Suppressor macrophage treated with lipopolysaccharide for 4 hours (primary cell): ENCODE measurements at regions not wholly inside any gene's neighbourhood (a gene's known extent, or its start where the extent isn't known, plus 50 kb on each side); places are given as distances from the start of the nearest gene placed in this dataset.
"Not testable (repeated sequence)": the region's sequence is repeated elsewhere in the genome, so short reads cannot be mapped to it uniquely, and the experiment has no call there.

Experiments
- DNase-seq: peaks from one replicate; pipeline ENCODE4 v3.0.0-alpha.2; 2020

GRCh38 chr15:99819981-99820718, 86.9 kb upstream of the LYSMD4 start:
- no peak for DNase-seq

DNA sequence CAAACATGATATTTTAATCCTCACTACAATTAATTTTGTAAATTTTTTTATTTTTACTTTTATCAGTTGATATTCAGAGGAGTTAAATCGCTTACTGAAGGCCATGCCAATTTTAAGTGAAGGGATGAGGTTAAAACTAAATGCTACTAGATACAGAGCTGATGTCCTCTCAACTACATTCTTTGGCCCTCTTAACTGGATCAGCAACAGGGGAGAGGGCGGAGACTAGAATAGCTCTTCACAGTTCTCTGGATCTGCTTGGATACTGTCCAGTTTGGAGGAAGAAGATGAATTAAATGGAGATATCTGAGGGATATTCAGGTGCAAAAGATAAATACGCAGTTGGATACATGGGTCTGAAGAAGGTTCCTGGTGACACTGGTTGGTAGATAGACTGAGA, 85.6 kb upstream of the LYSMD4 start:
- no peak for DNase-seq

DNA sequence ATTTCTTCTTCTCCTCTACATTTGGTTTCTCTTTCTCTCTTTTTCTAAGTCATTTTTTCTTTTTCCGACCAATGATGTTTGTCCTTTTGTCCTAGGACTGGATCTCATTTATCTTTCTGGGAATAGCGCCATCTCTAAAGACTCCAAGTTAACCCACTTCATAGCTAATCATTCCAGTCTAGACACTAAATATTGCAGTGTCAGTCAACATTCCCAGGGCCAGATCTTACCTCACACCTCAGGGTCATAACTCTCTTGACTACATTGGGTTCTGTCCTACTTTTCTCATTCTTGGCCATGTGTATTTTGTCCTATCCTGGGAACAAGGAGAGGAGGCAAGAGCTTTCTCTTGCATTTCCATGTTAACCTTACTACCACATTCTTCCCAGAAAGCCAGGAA, 83.6 kb upstream of the LYSMD4 start:
- DNase-seq: not testable (repeated sequence)

DNA sequence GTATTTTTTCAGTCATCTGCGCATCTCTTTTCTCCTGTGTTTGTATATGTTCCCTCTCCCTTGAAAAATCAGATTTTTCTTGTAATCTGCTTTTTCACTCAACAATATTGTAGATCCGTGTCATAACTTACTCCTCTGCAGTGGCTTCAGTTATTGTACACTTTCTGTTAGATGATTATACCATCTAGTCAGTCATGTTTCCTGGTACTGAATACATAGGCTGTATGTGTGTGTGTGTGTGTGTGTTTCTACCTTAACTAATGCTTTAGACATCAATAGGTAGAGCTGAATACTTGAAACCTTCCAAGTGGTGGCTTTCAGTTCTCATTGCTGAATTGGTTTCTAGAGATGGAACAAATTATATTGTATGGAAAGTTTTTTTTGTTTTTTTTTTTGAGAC, 77.4 kb upstream of the LYSMD4 start:
- DNase-seq: not testable (repeated sequence)

- DNase-seq: not testable (repeated sequence)
These were observed 66.6 kb upstream of the LYSMD4 start for GRCh38 chr15:99799854-99800250.

DNA sequence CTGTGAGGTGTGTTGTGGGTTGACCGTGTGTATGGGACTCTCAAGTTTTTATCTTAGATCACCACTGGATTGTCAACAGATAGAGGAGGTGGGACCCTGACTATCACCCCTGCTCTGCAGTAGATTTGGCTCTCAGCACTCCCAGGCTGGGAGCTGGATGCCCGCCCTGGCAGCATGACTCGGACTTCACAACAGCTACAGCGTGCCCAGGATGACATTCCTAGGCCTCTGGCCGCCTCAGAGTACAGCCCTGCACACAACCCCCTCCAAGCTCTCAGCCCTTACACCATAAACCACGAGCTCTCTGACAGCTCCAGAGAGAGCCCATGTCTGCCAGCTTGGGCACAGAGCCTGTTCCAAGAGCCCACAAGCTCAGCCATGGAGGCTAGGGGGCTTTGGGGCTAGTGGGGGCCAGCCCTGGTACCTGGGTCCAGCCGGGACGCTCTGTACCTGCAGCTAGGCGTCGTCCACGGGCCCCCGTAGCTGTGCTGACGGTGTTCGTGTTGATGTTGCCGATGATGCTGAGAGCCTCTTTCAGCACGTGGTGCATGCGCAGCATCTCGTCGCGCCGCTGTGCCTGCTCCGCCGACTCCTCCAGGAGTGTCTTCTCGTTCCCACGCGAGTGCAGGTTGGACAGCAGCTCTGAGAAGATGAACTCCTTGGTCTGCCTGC, 66.1 kb upstream of the LYSMD4 start:
- not testable (repeated sequence) for DNase-seq

DNA sequence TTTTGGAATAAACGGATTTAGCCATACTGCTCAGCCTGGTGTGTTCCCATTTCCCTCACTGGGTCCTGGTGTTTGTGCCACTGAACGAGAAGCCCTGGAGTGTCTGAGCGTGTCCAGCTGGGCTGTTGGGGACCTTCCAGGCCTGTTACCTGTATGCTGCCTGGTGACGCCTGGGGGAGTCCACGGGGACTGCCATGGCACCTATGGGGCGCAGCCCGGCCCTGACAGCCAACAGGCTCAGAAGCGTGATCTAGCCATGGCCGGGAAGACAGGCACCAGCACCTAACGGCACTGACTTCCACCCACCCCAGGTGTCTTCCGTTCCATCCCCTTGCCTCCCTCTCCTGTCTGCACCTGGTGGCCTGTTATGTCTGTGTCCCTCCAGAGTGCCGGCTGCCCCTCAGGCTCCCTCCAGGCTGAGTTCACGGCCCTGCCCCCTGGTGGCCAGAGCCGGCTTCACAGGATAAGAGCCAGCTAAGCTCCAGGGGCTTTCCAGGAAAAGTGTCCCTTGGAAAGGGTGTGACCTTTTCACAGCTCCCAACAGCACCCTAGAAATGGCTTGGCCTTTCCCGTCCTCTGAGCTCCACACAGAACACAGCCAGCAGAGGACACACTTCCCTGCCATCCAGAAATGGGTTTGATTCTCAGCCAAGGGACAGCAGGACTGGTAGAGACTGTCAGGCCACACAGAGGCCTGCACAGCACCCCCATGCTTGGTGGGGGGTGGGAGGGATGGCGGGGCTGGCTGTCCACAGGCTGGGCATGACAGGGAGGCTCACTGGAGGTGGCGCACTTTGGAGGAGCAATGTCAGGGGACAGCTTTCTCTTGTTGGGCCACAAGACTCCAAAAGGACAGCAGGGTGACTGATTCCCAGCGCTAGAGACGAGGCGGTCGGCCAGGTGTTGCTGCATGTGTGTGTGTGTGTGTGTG, 64.0 kb upstream of the LYSMD4 start:
- DNase-seq: not testable (repeated sequence)

DNA sequence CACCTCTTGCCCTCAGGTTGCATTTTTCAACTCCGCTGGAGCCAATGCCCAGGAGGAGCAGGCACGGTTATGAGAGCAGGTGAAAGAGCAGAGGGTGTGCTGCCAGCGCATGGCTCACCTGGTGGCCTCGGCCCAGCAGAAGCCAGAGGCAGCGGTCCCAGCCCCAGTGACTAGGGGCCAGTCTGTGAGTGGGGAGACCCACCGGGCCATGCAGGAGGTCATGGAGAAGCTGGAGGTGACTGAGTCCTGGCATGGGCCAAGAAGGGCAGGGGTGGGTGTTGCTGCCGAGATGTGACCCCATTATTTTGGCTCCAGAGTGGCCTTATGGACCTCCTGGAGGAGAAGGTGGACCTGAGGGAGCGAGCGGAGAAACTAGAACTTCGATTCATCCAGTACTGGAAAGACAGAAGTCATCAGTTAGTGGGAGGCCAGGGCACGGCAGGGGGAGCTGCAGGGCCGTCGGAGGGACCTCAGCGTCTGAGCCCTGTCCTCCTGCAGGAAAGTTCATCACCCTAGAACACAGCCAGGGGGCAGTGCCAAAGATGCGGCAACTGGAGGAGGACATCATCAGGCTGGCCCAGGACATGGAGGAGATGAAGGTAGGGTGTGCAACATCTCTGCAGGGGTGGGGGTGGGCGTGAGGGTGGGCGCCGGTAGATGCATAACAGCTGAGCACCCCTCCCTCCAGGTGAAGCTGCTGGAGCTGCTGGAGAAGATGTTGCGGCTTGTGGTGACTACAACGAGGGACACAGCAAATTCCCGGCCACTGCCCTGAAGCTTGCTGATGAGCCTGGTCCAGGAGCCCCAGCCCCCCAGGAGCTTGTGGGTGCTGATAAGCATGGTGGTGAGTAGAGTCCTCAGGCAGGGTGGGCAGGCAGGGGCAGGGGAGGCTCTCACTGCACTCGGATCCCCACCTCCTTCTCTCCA, 58.9 kb upstream of the LYSMD4 start:
- DNase-seq: not testable (repeated sequence)

DNA sequence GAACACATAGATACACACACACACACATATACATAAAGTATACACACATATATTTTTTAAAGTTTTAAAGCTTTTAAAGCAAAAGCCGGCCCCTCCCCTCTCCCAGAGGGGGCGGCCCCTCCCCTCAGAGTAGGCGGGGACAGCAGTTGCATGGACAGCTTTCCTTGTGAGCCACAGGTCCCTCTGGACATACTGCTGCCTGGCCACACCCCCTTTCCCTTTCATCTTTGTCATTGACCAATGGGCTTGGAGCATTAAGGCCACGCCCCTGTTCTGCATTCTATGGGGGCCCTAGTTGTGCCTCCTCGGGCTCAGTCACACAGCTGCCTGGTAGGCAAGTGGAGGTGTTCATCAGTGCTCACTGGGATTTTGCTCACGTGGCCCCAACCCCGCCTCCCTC, 57.5 kb upstream of the LYSMD4 start:
- not testable (repeated sequence) for DNase-seq

DNA sequence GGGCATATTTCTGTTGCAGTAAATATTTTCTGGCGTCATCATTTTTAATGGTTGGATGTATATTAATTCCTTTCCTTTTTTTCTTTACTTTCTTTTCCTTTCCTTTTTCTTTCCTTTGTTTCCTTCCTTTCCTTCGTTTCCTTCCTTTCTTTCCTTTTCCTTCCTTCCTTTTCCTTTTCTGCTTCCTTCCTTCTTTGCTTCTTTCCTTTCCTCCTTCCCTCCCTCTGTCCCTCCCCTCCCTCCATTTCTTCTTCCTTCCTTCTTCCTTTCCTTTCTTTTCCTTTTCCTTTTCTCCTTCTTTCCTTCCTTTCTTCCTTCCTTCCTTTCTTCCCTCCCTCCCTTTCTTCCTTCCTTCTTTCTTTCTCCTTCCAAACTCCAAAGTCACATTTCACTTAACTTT, 54.9 kb upstream of the LYSMD4 start:
- no peak for DNase-seq

DNA sequence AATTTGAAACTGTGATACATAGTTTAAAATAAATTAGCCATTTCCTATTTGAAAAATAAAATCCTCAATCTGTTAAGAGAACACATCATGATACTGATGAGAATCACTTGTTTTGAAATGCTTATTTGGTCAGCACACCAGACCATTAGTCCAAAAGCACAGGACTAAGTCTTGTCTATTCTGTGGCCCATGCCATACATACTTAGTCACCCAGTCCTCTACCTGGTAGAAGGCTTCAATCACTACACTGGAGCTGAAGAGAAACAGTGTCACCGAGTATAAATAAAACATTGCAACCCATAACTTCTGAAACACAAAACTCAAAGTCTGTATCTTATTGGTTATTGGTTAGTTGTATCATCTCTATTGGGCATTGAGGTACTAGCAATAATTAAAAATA, 51.6 kb upstream of the LYSMD4 start:
- DNase-seq: not testable (repeated sequence)

GRCh38 chr15:99783918-99784619, 50.8 kb upstream of the LYSMD4 start:
- not testable (repeated sequence) for DNase-seq
